CD8-positive, alpha-beta memory T cell (primary cell): ENCODE measurements at regions not wholly inside any gene's neighbourhood (a gene's known extent, or its start where the extent isn't known, plus 50 kb on each side); places are given as distances from the start of the nearest gene placed in this dataset.

Source experiments
- CTCF ChIA-PET: fragments of 350-600 bp; sonication (Branson Sonifier 250); formaldehyde crosslinking; loops from one replicate; lab custom pipeline; 2021; ENCODE audit warnings: antibody characterized with exemption; lab: Charles Lee
- POLR2A ChIA-PET: fragments of 350-600 bp; sonication (Branson Sonifier 250); formaldehyde crosslinking; loops from one replicate; lab custom pipeline; 2021; ENCODE audit warnings: antibody characterized with exemption; lab: Charles Lee
- DNase-seq, 5 donors: peaks; one replicate each; pipeline versions ENCODE4 v3.0.0 to v3.0.0-alpha.2; 2020 to 2022; ENCODE audit warnings: mixed read lengths in 1 of 5
- H3K27ac ChIP-seq: one replicate; pipeline ENCODE4 v1.7.0; 2013; ENCODE audit warnings: low read depth, mild to moderate bottlenecking, low read length, moderate library complexity
- H3K27me3 ChIP-seq: 2 replicates; pipeline ENCODE4 v1.7.0; 2013; ENCODE audit warnings: low read length, mild to moderate bottlenecking; ENCODE audit not compliant: insufficient read depth, poor library complexity, severe bottlenecking
- H3K36me3 ChIP-seq: 2 replicates; pipeline ENCODE4 v1.7.0; 2013; ENCODE audit warnings: mild to moderate bottlenecking, low read length, moderate library complexity; ENCODE audit not compliant: insufficient read depth
- H3K4me1 ChIP-seq: 2 replicates; pipeline ENCODE4 v1.7.0; 2013; ENCODE audit warnings: mild to moderate bottlenecking, low read length, moderate library complexity; ENCODE audit not compliant: insufficient read depth
- H3K4me3 ChIP-seq: 2 replicates; pipeline ENCODE4 v1.7.0; 2013; ENCODE audit warnings: mild to moderate bottlenecking, low read length
- H3K9me3 ChIP-seq: 2 replicates; pipeline ENCODE4 v1.7.0; 2013; ENCODE audit warnings: mild to moderate bottlenecking, low read length
- H3K27ac Mint-ChIP-seq, 8 donors: one replicate each; pipeline ENCODE4 v1.8.0; 2020 to 2021; ENCODE audit warnings: mixed read lengths in 8 of 8, mild to moderate bottlenecking in 6 of 8, inconsistent platforms in 3 of 8, moderate library complexity in 3 of 8
- H3K27me3 Mint-ChIP-seq, 2 donors: one replicate each; pipeline ENCODE4 v1.8.0; 2020 to 2021; ENCODE audit warnings: mixed read lengths in 2 of 2, mild to moderate bottlenecking in 1 of 2, moderate library complexity in 1 of 2
- H3K36me3 Mint-ChIP-seq, 3 donors: one replicate each; pipeline ENCODE4 v1.8.0; 2020 to 2021; ENCODE audit warnings: mixed read lengths in 3 of 3, inconsistent platforms in 1 of 3, mild to moderate bottlenecking in 1 of 3
- H3K4me1 Mint-ChIP-seq, 3 donors: one replicate each; pipeline ENCODE4 v1.8.0; 2020 to 2021; ENCODE audit warnings: mixed read lengths in 3 of 3, inconsistent platforms in 1 of 3, mild to moderate bottlenecking in 1 of 3
- H3K4me3 Mint-ChIP-seq, 7 donors: one replicate each; pipeline ENCODE4 v1.8.0; 2020 to 2021; ENCODE audit warnings: mixed read lengths in 7 of 7, mild to moderate bottlenecking in 6 of 7, moderate library complexity in 4 of 7, inconsistent platforms in 2 of 7
- H3K9me3 Mint-ChIP-seq, 5 donors: one replicate each; pipeline ENCODE4 v1.8.0; 2020 to 2022; ENCODE audit warnings: mixed read lengths in 5 of 5, mild to moderate bottlenecking in 3 of 5, moderate library complexity in 2 of 5, inconsistent platforms in 1 of 5

- POLR2A ChIA-PET, result no interaction called here
- Mint-ChIP-seq H3K36me3 (no peaks in the 10 kb centered on the region), H3K4me3 (no peak overlapping the region), H3K9me3 (peaks cover 0 to 21% (median 5%) of the 10 kb centered on the region in 5 donors), H3K4me1 (no peaks in the 10 kb centered on the region), H3K27ac (no peak overlapping the region), H3K27me3 (no peaks in the 10 kb centered on the region)
- no peak for DNase-seq
- H3K27ac ChIP-seq, result no peak overlapping the region
- CTCF ChIA-PET, result no interaction called here
- no peaks in the 10 kb centered on the region for H3K36me3 ChIP-seq
- no peaks in the 10 kb centered on the region for H3K9me3 ChIP-seq
- H3K27me3 ChIP-seq, result no peaks in the 10 kb centered on the region
- H3K4me1 ChIP-seq, result no peaks in the 10 kb centered on the region
- H3K4me3 ChIP-seq, result no peak overlapping the region
These were observed 338.3 kb upstream of the IGFBP7 start for GRCh38 chr4:57448452-57448851.

- Mint-ChIP-seq H3K27me3 (no peaks in the 10 kb centered on the region), H3K4me3 (no peak overlapping the region), H3K27ac (no peak overlapping the region), H3K36me3 (no peaks in the 10 kb centered on the region), H3K9me3 (peaks cover 0 to 15% (median 5%) of the 10 kb centered on the region in 5 donors), H3K4me1 (no peaks in the 10 kb centered on the region)
- no peaks in the 10 kb centered on the region for H3K36me3 ChIP-seq
- H3K4me3 ChIP-seq, result no peak overlapping the region
- CTCF ChIA-PET, result no interaction called here
- no peak overlapping the region for H3K27ac ChIP-seq
- no peaks in the 10 kb centered on the region for H3K27me3 ChIP-seq
- no peaks in the 10 kb centered on the region for H3K9me3 ChIP-seq
- POLR2A ChIA-PET, result no interaction called here
- no peak for DNase-seq
- H3K4me1 ChIP-seq, result no peaks in the 10 kb centered on the region
These were observed 336.1 kb upstream of the IGFBP7 start for GRCh38 chr4:57446266-57446665.

- POLR2A ChIA-PET, result no interaction called here
- no peak overlapping the region for H3K27ac Mint-ChIP-seq
- H3K4me1 Mint-ChIP-seq, result no peaks in the 10 kb centered on the region
- CTCF ChIA-PET, result no interaction called here
- H3K4me1 ChIP-seq, result no peaks in the 10 kb centered on the region
- H3K9me3 Mint-ChIP-seq, result peaks cover 1 to 11% (median 5%) of the 10 kb centered on the region in 5 donors
- H3K27me3 Mint-ChIP-seq, result no peaks in the 10 kb centered on the region
- H3K36me3 Mint-ChIP-seq, result no peaks in the 10 kb centered on the region
- no peak for DNase-seq
- H3K27me3 ChIP-seq, result no peaks in the 10 kb centered on the region
- H3K4me3 Mint-ChIP-seq, result no peak overlapping the region
- no peaks in the 10 kb centered on the region for H3K9me3 ChIP-seq
- no peaks in the 10 kb centered on the region for H3K36me3 ChIP-seq
- no peak overlapping the region for H3K4me3 ChIP-seq
- no peak overlapping the region for H3K27ac ChIP-seq
These were observed 335.5 kb upstream of the IGFBP7 start for GRCh38 chr4:57445686-57446085.

GRCh38 chr4:57444671-57445070 is 334.5 kb upstream of the IGFBP7 start:
- no peaks in the 10 kb centered on the region for H3K27me3 Mint-ChIP-seq
- no peaks in the 10 kb centered on the region for H3K9me3 ChIP-seq
- H3K36me3 Mint-ChIP-seq, result no peaks in the 10 kb centered on the region
- no peaks in the 10 kb centered on the region for H3K27me3 ChIP-seq
- no peak overlapping the region for H3K27ac ChIP-seq
- DNase-seq, result no peak
- H3K4me1 ChIP-seq, result no peaks in the 10 kb centered on the region
- H3K4me1 Mint-ChIP-seq, result no peaks in the 10 kb centered on the region
- no peak overlapping the region for H3K4me3 Mint-ChIP-seq
- POLR2A ChIA-PET, result no interaction called here
- H3K27ac Mint-ChIP-seq, result no peak overlapping the region
- CTCF ChIA-PET, result no interaction called here
- H3K4me3 ChIP-seq, result no peak overlapping the region
- H3K9me3 Mint-ChIP-seq, result peaks cover 1 to 10% (median 6%) of the 10 kb centered on the region in 5 donors
- no peaks in the 10 kb centered on the region for H3K36me3 ChIP-seq

- CTCF ChIA-PET, result no interaction called here
- peaks cover 1 to 9% (median 7%) of the 10 kb centered on the region in 5 donors for H3K9me3 Mint-ChIP-seq
- H3K4me3 Mint-ChIP-seq, result no peak overlapping the region
These were observed 333.6 kb upstream of the IGFBP7 start for GRCh38 chr4:57443787-57444186.

GRCh38 chr4:57443308-57443707 is 333.1 kb upstream of the IGFBP7 start:
- no peaks in the 10 kb centered on the region for H3K27me3 Mint-ChIP-seq
- H3K4me3 ChIP-seq, result no peak overlapping the region
- H3K4me1 Mint-ChIP-seq, result no peaks in the 10 kb centered on the region
- H3K27ac Mint-ChIP-seq, result no peak overlapping the region
- no peak for DNase-seq
- H3K27me3 ChIP-seq, result no peaks in the 10 kb centered on the region
- H3K27ac ChIP-seq, result no peak overlapping the region
- H3K4me3 Mint-ChIP-seq, result peak overlapping the region in 1 of 7 donors; percentile 48
- CTCF ChIA-PET, result no interaction called here
- peaks cover 1 to 9% (median 7%) of the 10 kb centered on the region in 5 donors for H3K9me3 Mint-ChIP-seq
- no peaks in the 10 kb centered on the region for H3K4me1 ChIP-seq
- H3K36me3 ChIP-seq, result no peaks in the 10 kb centered on the region
- POLR2A ChIA-PET, result no interaction called here
- H3K36me3 Mint-ChIP-seq, result no peaks in the 10 kb centered on the region
- H3K9me3 ChIP-seq, result no peaks in the 10 kb centered on the region

More at GRCh38 chr4:57443787-57444186, 333.6 kb upstream of the IGFBP7 start:
- Histone ChIP-seq H3K27me3 (no peaks in the 10 kb centered on the region), H3K27ac (no peak overlapping the region), H3K9me3 (no peaks in the 10 kb centered on the region), H3K36me3 (no peaks in the 10 kb centered on the region), H3K4me1 (no peaks in the 10 kb centered on the region), H3K4me3 (no peak overlapping the region)
- POLR2A ChIA-PET, result no interaction called here
- no peaks in the 10 kb centered on the region for H3K27me3 Mint-ChIP-seq
- H3K36me3 Mint-ChIP-seq, result no peaks in the 10 kb centered on the region
- H3K27ac Mint-ChIP-seq, result no peak overlapping the region
- H3K4me1 Mint-ChIP-seq, result no peaks in the 10 kb centered on the region
- DNase-seq, result no peak

- H3K27ac ChIP-seq, result no peak overlapping the region
- no peak overlapping the region for H3K4me3 ChIP-seq
- no peaks in the 10 kb centered on the region for H3K36me3 ChIP-seq
- no peaks in the 10 kb centered on the region for H3K9me3 ChIP-seq
- Mint-ChIP-seq H3K27ac (peak overlapping the region in 1 of 8 donors; percentile 8), H3K9me3 (peaks cover 1 to 9% (median 7%) of the 10 kb centered on the region in 5 donors), H3K4me3 (no peak overlapping the region), H3K4me1 (no peaks in the 10 kb centered on the region), H3K36me3 (no peaks in the 10 kb centered on the region), H3K27me3 (no peaks in the 10 kb centered on the region)
- POLR2A ChIA-PET, result no interaction called here
- CTCF ChIA-PET, result no interaction called here
- no peaks in the 10 kb centered on the region for H3K4me1 ChIP-seq
- H3K27me3 ChIP-seq, result no peaks in the 10 kb centered on the region
- DNase-seq, result no peak
These were observed 332.7 kb upstream of the IGFBP7 start for GRCh38 chr4:57442831-57443291.

- H3K27me3 ChIP-seq, result no peaks in the 10 kb centered on the region
- POLR2A ChIA-PET, result no interaction called here
- Mint-ChIP-seq H3K36me3 (no peaks in the 10 kb centered on the region), H3K27ac (no peak overlapping the region), H3K4me3 (no peak overlapping the region), H3K27me3 (no peaks in the 10 kb centered on the region), H3K4me1 (no peaks in the 10 kb centered on the region), H3K9me3 (peaks cover 0 to 14% (median 7%) of the 10 kb centered on the region in 5 donors)
- no peak overlapping the region for H3K27ac ChIP-seq
- no peaks in the 10 kb centered on the region for H3K36me3 ChIP-seq
- DNase-seq, result no peak
- CTCF ChIA-PET, result no interaction called here
- H3K4me3 ChIP-seq, result no peak overlapping the region
- H3K9me3 ChIP-seq, result no peaks in the 10 kb centered on the region
- H3K4me1 ChIP-seq, result no peaks in the 10 kb centered on the region
These were observed 332.1 kb upstream of the IGFBP7 start for GRCh38 chr4:57442241-57442640.

GRCh38 chr4:57437649-57438048 is 327.5 kb upstream of the IGFBP7 start:
- Mint-ChIP-seq H3K9me3 (peaks cover 0 to 17% (median 6%) of the 10 kb centered on the region in 5 donors), H3K27me3 (peaks cover 0 to 1% of the 10 kb centered on the region in 2 donors), H3K27ac (no peak overlapping the region), H3K36me3 (no peaks in the 10 kb centered on the region), H3K4me3 (no peak overlapping the region), H3K4me1 (no peaks in the 10 kb centered on the region)
- H3K27me3 ChIP-seq, result no peaks in the 10 kb centered on the region
- POLR2A ChIA-PET, result no interaction called here
- no peaks in the 10 kb centered on the region for H3K9me3 ChIP-seq
- no peak overlapping the region for H3K4me3 ChIP-seq
- CTCF ChIA-PET, result no interaction called here
- no peaks in the 10 kb centered on the region for H3K36me3 ChIP-seq
- H3K27ac ChIP-seq, result no peak overlapping the region
- no peak for DNase-seq
- H3K4me1 ChIP-seq, result no peaks in the 10 kb centered on the region
